IMR-90 (cell line): ENCODE measurements at regions not wholly inside any gene's neighbourhood (a gene's known extent, or its start where the extent isn't known, plus 50 kb on each side); places are given as distances from the start of the nearest gene placed in this dataset.

Source experiments
- ATAC-seq: fragments of 200-7000 bp; cut with Tn5 transposase; 2 replicates; pipeline ENCODE4 v1.9.1; 2020; ENCODE audit warnings: low read depth, mild to moderate bottlenecking, moderate library complexity
- BruUV-seq: library from RNA; stranded (reverse); fragments of 400-500 nt; replicated peaks from 2 replicates; lab custom pipeline; 2021; lab: Mats Ljungman, UMichigan
- CTCF ChIA-PET: fragments of 300-600 bp; formaldehyde crosslinking; extraction: SDS; loops from one replicate; lab custom pipeline; 2021; ENCODE audit warnings: antibody characterized with exemption; lab: Yijun Ruan, JAX
- POLR2A ChIA-PET: fragments of 300-600 bp; sonication (Branson Sonifier 250); formaldehyde crosslinking; loops from one replicate; lab custom pipeline; 2022; ENCODE audit warnings: antibody characterized with exemption; ENCODE audit not compliant: unreplicated experiment; lab: Charles Lee
- DNase-seq: peaks from one replicate; pipeline ENCODE4 v3.0.0; 2013
- H2AFZ ChIP-seq: replicated peaks from 2 replicates; pipeline ENCODE3; 2013; ENCODE audit warnings: low read length, mild to moderate bottlenecking; ENCODE audit not compliant: poor library complexity
- H2AK5ac ChIP-seq: 2 replicates; pipeline ENCODE4 v1.6.1; 2013; ENCODE audit warnings: low read depth, low read length, inconsistent platforms
- H2AK9ac ChIP-seq: replicated peaks from 2 replicates; pipeline ENCODE3; 2013; ENCODE audit warnings: mild to moderate bottlenecking, low read depth, low read length, moderate library complexity; ENCODE audit not compliant: poor library complexity
- H2BK120ac ChIP-seq: 2 replicates; pipeline ENCODE4 v1.6.1; 2013; ENCODE audit warnings: low read depth, low read length, inconsistent platforms
- H2BK15ac ChIP-seq: 3 replicates; pipeline ENCODE4 v1.6.1; 2013; ENCODE audit warnings: low read depth, low read length, inconsistent platforms
- H2BK20ac ChIP-seq: 2 replicates; pipeline ENCODE4 v1.6.1; 2013; ENCODE audit warnings: low read depth, mild to moderate bottlenecking, inconsistent platforms, low read length, moderate library complexity
- H2BK5ac ChIP-seq: 2 replicates; pipeline ENCODE4 v1.6.1; 2013; ENCODE audit warnings: mild to moderate bottlenecking, low read depth, low read length, inconsistent platforms; ENCODE audit not compliant: poor library complexity, severe bottlenecking
- H3K14ac ChIP-seq: replicated peaks from 2 replicates; pipeline ENCODE4 v1.6.1; 2013; ENCODE audit warnings: low read depth, low read length, inconsistent platforms
- H3K18ac ChIP-seq: 2 replicates; pipeline ENCODE4 v1.6.1; 2013; ENCODE audit warnings: low read depth, low read length, control low read depth
- H3K23ac ChIP-seq: 2 replicates; pipeline ENCODE4 v1.6.1; 2013; ENCODE audit warnings: low read depth, low read length, inconsistent platforms
- H3K27ac ChIP-seq: 2 replicates; pipeline ENCODE4 v1.5.1; 2013; ENCODE audit warnings: mild to moderate bottlenecking, control low read depth, low read length; ENCODE audit not compliant: insufficient read depth
- H3K27me3 ChIP-seq: 2 replicates; pipeline ENCODE4 v1.6.1; 2013; ENCODE audit warnings: low read length; ENCODE audit not compliant: control insufficient read depth, insufficient read depth
- H3K36me3 ChIP-seq: 2 replicates; pipeline ENCODE4 v1.6.1; 2013; ENCODE audit warnings: low read length, mixed read lengths; ENCODE audit not compliant: control insufficient read depth, insufficient read depth
- H3K4ac ChIP-seq: 2 replicates; pipeline ENCODE4 v1.6.1; 2013; ENCODE audit warnings: low read depth, low read length, inconsistent platforms
- H3K4me1 ChIP-seq: 2 replicates; pipeline ENCODE4 v1.6.1; 2013; ENCODE audit warnings: low read length, mixed read lengths; ENCODE audit not compliant: control insufficient read depth, insufficient read depth
- H3K4me2 ChIP-seq: 2 replicates; pipeline ENCODE4 v1.6.1; 2013; ENCODE audit warnings: low read depth, mild to moderate bottlenecking, control low read depth, low read length, moderate library complexity
- H3K4me3 ChIP-seq: 2 replicates; pipeline ENCODE4 v1.5.1; 2013; ENCODE audit warnings: low read depth, mild to moderate bottlenecking, control low read depth, low read length, moderate library complexity; ENCODE audit not compliant: insufficient read depth
- H3K56ac ChIP-seq: 2 replicates; pipeline ENCODE4 v1.6.1; 2013; ENCODE audit warnings: low read length, inconsistent platforms; ENCODE audit not compliant: insufficient read depth; ENCODE audit errors: extremely low read depth
- H3K79me1 ChIP-seq, 2 experiments: 2 replicates each; pipeline ENCODE4 v1.6.1; 2013; ENCODE audit warnings: low read length in 2 of 2, inconsistent platforms in 1 of 2, low read depth in 1 of 2
- H3K9ac ChIP-seq: 2 replicates; pipeline ENCODE4 v1.6.1; 2013; ENCODE audit warnings: low read depth, low read length, control low read depth
- H3K9me1 ChIP-seq: 2 replicates; pipeline ENCODE4 v1.6.1; 2013; ENCODE audit warnings: low read length, inconsistent platforms; ENCODE audit not compliant: insufficient read depth
- H3K9me3 ChIP-seq: 2 replicates; pipeline ENCODE4 v1.6.1; 2013; ENCODE audit warnings: low read length; ENCODE audit not compliant: control insufficient read depth, insufficient read depth
- H4K20me1 ChIP-seq: 2 replicates; pipeline ENCODE4 v1.6.1; 2013; ENCODE audit warnings: low read length, inconsistent platforms; ENCODE audit not compliant: insufficient read depth
- H4K5ac ChIP-seq: 2 replicates; pipeline ENCODE4 v1.6.1; 2013; ENCODE audit warnings: mild to moderate bottlenecking, low read depth, low read length, control low read depth
- H4K8ac ChIP-seq, 2 experiments: 2 replicates each; pipeline ENCODE4 v1.6.1; 2013; ENCODE audit warnings: low read depth in 2 of 2, low read length in 2 of 2, control low read depth in 1 of 2, inconsistent platforms in 1 of 2
- H4K91ac ChIP-seq: 2 replicates; pipeline ENCODE4 v1.6.1; 2013; ENCODE audit warnings: low read depth, low read length, inconsistent platforms; ENCODE audit not compliant: insufficient read depth
- CHD1 ChIP-seq: IDR thresholded peaks from 2 replicates; pipeline ENCODE4 v1.6.1; 2012; ENCODE audit warnings: low read depth, low read length, improper control_type of control experiment
- MXI1 ChIP-seq: IDR thresholded peaks from 2 replicates; pipeline ENCODE4 v1.6.1; 2012; ENCODE audit warnings: low read depth, mild to moderate bottlenecking, low read length, moderate library complexity, borderline replicate concordance
- RAD21 ChIP-seq: IDR thresholded peaks from 2 replicates; pipeline ENCODE4 v1.6.1; 2012; ENCODE audit warnings: low read length, improper control_type of control experiment
- WGBS, 2 experiments: methylation state at CpG; one replicate each; pipeline versions ENCODE4 v1.1.5 to v1.1.7; 2013; ENCODE audit warnings: missing lambda C conversion rate in 2 of 2; ENCODE audit not compliant: insufficient read length in 1 of 2; ENCODE audit errors: extremely low coverage in 2 of 2; 5-methylcytosine and 5-hydroxymethylcytosine counted together
- dilution Hi-C: fragments of 300-500 bp; cut with HindIII; formaldehyde crosslinking; loops from one replicate; pipeline ENCODE4 v1.14.3; 2018; ENCODE audit warnings: low sequenced_read_pairs; ENCODE audit not compliant: unreplicated experiment
- in situ Hi-C: fragments of 300-500 bp; cut with MboI; formaldehyde crosslinking; loops from 3 replicates; pipeline ENCODE4 v1.14.3; 2019; ENCODE audit warnings: low sequenced_read_pairs, inconsistent platforms, mixed read lengths
- intact Hi-C: fragments of 100-400 bp; cut with micrococcal nuclease; formaldehyde crosslinking; loops from 2 replicates; pipeline ENCODE4 v1.10.0; 2022

- Histone ChIP-seq H4K91ac (no peak overlapping the region), H2BK5ac (no peak overlapping the region), H3K79me1 (no peaks in the 10 kb centered on the region), H2BK20ac (no peak overlapping the region), H2BK120ac (no peak overlapping the region), H3K27ac (no peak overlapping the region), H2AK5ac (no peak overlapping the region), H3K4me2 (no peak overlapping the region), H2AK9ac (no peak overlapping the region), H3K9me1 (no peaks in the 10 kb centered on the region), H3K9ac (no peak overlapping the region), H4K5ac (no peak overlapping the region), H3K56ac (no peak overlapping the region), H4K8ac (no peak overlapping the region), H3K4me1 (no peaks in the 10 kb centered on the region), H4K20me1 (no peaks in the 10 kb centered on the region), H3K27me3 (peaks cover 3% of the 10 kb centered on the region), H3K23ac (no peak overlapping the region), H3K4ac (no peak overlapping the region), H2BK15ac (no peak overlapping the region), H3K14ac (no peak overlapping the region), H3K18ac (no peak overlapping the region), H3K9me3 (no peaks in the 10 kb centered on the region), H2AFZ (no peak overlapping the region), H3K4me3 (no peak overlapping the region), H3K36me3 (no peaks in the 10 kb centered on the region)
- ChIA-PET POLR2A (no interaction called here), CTCF (no interaction called here)
- dilution Hi-C loops = no loop called here
- WGBS, 2 experiments = no CpG with 5 or more reads among the region's 3 CpGs
- TF ChIP-seq CHD1 = no peak
- TF ChIP-seq RAD21 = no peak
- TF ChIP-seq MXI1 = no peak
- no TSS peak for BruUV-seq
- DNase-seq (no peak), ATAC-seq (no peak)
- in situ Hi-C loops = no loop called here
- intact Hi-C loops = no loop called here
Observed at GRCh38 chr15:60219866-60220265, 177.9 kb downstream of the ANXA2 start.
